GM18508 (cell line): ENCODE measurements at regions not wholly inside any gene's neighbourhood (a gene's known extent, or its start where the extent isn't known, plus 50 kb on each side); places are given as distances from the start of the nearest gene placed in this dataset.
"Not testable (repeated sequence)": the region's sequence is repeated elsewhere in the genome, so short reads cannot be mapped to it uniquely, and the experiment has no call there.

Experiments used
- ATAC-seq: cut with Tn5 transposase; IDR thresholded peaks from one replicate; pipeline ENCODE4 v1.9.1; 2021; ENCODE audit warnings: moderate number of reproducible peaks; ENCODE audit not compliant: insufficient read depth, unreplicated experiment

DNA sequence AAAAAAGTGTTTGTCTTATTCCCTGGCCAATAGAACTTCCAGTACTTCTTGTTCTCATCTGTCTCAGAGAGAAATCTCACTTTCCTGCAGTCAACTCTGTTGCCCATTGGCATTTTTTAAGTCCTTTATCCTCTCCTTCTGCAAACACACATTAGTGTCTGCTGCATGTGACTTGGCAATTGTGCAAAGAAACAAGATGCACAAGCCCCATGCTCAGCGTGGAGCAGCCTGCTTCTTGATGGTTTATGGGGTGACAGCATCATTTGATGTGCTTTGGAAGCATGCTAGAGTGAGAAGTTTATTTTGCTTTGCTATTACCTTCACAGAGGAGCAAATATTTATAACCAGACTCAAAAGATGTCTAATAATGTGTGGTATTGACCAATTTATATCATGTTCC lies 238.2 kb downstream of the FAT3 start:
- ATAC-seq = no peak

DNA sequence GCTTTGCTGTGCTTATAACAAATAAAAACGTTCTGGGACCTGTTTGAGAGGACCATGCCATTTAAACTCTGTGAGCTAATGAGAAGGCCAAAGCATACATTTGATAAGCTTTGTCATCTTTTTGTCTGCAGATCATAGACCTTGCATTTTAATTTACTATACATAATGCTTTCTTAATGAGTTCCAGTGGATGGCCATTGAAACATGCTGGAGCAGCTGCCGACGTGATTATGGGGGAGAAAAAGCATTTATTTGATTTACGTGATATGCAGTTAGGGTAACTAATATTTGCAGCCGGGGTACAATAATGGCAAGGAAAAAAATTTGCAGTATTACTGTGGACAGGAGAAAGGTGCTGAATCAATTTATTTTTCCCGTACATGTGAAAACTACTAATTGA lies 240.2 kb downstream of the FAT3 start:
- no peak for ATAC-seq

DNA sequence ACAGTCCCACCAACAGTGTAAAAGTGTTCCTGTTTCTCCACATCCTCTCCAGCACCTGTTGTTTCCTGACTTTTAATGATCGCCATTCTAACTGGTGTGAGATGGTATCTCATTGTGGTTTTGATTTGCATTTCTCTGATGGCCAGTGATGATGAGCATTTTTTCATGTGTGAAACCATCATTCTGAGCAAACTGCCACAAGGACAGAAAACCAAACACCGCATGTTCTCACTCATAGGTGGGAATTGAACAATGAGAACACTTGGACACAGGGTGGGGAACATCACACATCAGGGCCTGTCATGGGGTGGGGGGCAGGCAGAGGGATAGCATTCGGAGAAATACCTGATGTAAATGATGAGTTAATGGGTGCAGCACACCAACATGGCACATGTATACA lies 240.8 kb downstream of the FAT3 start:
- not testable (repeated sequence) for ATAC-seq

DNA sequence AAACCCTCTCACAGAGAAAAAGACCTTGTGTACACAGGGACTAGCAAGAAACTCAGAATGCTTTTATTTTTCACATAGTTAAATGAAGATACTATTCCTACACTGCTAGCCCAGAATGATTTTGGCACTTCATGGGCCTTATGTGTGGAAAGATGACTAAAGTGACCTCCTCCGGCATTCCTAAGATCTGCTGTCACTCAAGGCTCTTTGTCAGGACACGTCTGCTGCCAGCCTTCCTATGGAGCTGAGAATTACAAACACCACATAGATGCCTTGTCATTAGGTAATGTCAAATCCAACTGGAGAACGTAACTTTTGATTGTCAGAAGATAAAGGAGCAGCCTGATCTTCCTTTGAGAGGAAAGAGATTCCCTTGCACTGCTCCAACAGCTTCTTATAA lies 249.1 kb downstream of the FAT3 start:
- ATAC-seq = no peak

DNA sequence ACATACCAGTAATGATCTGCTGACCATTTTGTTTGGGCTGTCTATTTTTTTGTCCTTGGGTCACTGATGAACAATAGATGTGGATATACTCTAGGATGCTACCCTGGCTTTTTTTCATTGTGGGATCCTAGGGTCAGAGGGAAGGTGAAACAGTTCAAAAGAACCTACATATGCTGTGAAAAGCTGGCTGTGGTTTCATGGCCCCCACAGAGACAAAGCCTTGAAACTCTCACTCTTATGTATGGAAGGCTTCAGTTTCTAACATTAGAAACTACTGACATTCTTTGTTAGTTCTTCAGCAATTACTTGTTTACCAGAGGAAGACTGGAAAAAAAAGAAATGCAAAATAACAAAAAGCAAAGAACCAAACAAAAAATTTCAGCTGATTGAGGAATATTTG lies 250.7 kb downstream of the FAT3 start:
- ATAC-seq = no peak

DNA sequence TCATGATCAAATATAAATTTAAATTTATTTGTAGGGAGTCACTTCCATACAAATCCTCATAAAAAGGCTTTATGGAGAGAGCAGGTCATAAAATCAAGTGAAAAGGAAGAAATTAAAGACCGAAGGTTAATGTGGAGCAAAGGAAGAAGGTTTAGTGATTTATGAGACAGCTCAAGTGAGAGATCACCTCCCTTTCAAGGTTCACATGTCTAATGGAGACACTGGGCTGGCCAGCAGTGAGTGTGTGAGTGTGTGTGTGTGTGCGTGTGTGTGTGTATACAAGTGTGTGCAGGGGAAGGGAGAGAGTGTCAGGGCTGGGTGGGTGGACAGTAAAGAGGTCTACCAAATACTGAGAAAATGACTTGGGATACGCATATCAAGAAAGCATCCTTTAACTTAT lies 251.2 kb downstream of the FAT3 start:
- no peak for ATAC-seq

DNA sequence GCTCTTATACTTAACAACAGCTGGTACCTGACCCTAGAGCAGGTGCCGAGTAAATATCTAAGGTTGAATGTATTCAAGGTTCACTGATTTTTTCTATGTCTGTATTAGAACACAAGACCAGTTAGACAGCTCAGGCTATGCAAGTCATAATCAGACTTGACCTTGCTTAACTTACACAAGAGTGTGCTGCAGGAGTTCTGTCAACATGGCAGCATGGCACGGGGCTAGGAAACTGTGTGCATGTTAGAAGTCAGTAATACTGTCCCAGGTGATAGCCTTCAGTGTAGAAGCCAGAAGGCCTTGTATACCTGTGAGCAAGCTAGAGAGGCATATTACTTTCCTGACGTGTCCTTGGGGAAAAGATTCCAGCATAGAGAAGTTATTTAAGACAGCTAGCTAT lies 253.1 kb downstream of the FAT3 start:
- ATAC-seq = no peak

DNA sequence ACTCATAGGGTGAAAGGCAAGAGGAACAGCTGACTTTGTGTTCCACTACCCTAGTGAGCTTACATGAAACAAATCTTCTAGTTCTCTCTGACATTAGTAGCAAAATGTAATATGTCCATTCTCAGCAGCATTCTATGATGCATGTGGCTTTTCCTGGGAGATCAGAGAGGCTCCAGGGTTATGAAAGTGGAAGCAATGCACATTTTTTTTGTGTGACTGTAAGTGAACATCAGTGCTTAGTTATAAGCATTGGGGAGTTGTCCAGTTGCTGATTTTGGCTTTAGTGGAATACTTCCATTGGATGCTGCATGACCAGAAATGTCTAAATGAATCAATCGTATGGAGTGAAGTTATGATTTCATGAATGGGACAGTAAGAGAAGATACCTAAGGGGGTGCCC lies 255.9 kb downstream of the FAT3 start:
- no peak for ATAC-seq

DNA sequence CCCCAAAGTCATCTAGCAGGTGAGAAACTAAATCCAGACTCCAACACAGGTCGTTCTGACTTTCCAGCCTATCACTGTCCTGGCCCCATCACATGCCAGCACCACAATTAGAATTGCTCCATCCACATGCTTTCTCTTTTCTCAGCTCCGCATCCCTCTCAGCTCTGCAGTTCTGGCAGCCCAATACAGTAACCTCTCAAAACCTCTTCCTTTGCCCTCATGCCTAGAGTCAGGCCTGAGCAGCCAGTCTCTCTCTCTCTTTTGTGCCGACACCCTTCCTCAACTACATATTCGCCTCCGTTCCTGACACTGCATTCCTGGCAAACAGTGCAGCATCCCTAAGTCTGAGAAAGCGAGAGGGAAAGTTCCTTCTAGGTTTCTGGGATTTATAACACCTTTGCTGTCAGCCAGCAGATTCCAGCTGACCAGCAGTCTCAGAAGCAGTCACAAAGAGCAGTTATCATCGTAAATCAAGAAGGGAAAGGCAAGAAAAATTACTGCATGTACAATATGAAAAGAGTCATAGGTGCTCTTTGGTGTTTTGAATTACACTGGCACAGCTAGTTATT lies 258.0 kb downstream of the FAT3 start:
- no peak for ATAC-seq

DNA sequence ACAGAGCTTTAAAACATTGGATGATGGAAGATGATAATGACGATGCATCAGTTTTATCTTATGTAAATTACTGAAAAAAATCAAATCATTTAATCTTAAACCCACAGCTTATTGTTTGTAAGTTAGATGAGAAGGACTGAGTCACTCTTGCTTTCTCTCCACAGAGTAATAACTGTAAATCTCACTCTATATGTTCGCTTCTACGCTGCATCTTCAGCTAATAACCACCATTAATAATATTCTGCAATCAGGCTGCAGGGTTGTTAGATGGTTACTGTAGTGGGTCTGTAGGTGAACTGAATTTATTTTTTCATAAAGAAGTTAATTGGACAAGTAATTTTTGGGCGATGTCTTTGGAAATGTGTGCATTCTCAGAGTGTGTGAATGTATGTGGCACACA lies 260.0 kb downstream of the FAT3 start:
- ATAC-seq = no peak

DNA sequence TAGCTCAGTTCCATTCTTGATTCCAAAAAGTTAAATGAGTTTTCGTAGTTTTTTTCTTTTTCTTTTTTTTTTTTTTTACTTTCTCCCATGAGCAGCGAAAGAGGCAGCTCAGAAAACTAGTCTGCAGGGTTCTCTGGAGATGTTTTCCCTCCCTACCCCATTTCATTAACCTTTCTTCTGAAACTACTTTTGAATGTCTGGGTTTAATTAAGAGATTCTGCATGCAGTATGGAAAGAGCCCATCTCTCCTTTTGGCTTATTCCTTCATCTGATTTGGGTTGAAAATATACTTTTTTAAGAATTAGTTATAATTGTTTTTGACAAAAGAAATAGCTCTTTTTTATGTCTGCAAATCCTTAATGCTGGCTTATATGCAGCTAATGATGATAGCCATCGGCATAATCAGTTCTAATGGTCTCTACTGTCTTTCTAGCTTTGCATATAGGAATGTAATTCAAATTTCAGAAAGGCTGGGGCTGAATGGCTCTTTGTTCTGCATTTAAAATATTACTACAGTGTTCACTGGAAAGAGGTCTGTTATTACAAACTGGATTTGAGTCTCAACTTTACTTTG lies 265.3 kb downstream of the FAT3 start:
- ATAC-seq = no peak

DNA sequence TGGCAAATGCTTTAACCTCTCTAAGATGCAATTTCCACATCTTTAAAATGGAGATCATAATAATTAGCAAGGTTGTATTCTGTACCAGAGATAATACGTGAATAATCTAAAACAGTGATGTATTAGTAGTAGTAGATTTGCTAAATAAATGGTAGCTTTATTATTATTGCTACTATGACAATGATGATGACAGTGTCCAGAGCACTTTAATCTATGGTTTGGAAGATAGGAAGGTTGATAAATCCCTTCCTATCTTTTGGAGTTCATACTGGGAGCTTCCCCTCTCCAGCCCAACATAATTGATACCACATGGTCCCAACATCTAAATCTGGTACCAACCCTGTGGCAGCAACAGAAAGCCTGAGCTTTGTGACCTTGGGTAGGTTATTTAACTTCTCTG lies 267.8 kb downstream of the FAT3 start:
- no peak for ATAC-seq

DNA sequence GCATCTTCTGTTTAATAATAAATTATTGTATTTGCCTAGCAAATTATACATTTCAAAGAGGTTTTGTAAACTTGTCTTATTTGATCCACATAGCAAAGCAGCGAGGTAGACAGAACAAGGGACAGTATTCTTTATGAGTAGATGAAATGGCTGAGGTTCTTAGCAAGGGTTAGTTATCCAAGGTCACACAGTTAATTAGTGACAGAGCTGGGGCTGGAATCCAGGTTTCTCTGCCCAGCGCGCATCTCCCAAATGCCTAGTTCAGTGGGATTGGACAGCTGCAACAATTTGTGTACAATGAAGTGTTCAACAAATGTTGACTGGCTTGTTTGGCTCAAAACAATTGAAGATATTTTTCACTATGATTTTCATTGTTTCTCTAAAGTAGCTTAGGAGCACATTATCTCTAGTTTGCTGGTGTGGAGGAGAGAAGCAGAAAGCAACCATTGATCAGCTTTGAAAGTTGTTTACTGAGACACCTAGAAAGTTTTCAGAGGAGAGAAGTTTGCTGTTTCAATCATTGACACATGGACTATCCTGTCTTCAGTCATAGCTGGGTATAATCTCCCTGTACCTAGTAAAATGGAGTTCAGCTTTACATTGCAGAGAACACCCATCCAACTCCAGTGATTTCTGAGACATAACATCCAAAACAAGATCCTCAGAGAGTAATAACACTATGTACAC lies 270.6 kb downstream of the FAT3 start:
- no peak for ATAC-seq

DNA sequence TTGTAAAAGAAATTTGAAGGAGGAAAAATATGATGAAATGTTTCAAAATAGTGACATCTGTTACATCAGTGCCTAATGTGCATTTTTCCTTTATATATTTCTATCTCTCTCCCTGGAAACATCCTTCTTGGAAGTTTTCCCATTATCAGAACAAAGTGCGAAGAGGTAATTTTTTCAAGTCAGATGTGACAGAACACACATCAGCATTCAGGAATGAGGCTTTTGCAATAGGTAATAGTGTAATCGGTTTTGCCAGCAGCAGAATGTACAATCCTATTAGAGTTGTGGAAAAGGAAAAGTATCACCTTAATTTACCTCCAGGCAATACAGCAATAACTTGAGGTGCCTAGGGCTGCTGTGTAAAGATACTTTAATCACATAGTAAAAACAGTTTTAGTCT lies 275.8 kb downstream of the FAT3 start:
- ATAC-seq = no peak

DNA sequence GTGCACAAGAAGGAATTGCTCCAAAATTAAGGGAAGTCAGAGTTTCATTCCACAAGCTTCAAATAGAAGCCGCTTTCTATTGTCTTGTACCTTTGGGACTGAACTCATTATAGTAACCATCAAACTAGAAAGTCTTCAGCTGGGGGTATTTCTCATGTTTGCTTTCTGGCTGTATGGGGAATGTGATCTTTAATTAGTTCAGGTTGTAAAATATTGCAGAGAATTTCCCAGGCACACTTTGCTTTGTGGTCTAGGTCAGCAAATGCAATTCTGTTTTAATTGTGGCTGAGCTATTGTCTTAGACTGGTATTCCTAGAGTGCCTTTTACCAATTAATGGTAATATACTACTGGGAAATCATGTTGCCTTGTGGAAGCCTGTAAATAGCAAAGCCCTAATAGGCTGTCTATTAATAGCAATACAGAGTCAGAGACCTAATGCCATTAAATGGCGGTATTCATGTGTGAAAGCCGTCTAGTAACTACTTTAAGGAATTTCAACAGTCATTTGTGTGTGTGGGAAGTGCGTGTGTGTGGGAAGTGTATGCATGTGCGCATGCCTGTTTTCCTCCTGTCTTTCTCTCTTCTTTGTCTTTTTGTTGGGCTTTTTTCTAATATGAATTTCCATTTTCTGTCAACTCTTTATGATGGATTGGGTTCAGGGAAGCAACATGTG lies 276.6 kb downstream of the FAT3 start:
- no peak for ATAC-seq

DNA sequence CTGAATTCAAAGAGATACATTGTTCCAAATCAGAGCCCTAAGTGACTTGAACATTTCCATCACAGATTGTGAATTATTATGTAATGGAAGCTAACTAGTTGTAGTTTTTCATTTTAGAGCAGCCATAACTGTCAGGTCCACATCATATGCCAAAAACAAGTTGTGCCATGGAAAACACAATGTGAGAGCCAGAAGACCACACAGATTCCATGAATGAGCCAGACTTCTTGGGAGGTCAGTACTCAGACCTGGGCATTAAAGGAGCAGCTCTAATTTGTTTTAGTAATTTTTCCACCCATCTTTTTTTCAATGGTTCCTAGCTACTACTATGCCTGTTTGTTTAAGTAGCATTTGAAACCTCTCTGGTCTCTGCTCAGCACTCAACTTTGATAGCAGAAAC lies 279.4 kb downstream of the FAT3 start:
- ATAC-seq = no peak

DNA sequence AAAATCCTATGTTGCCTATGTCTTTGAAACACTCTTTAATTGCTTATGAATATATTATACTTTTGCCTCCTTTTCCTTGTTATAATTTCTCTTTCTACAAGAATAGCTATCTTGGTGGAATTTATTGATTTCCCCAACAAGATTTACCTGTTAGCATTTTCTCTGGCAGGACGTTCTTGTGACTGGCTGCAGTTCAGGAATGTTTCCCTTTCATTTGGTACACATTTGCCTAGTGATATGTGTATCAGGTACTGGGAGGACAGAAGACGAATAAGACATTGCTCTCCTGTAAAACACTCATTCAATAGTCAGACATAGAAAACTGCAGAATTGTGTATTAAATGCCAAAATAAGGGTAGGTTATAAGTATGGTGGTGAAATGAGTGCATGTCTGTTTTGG lies 279.9 kb downstream of the FAT3 start:
- ATAC-seq = no peak

DNA sequence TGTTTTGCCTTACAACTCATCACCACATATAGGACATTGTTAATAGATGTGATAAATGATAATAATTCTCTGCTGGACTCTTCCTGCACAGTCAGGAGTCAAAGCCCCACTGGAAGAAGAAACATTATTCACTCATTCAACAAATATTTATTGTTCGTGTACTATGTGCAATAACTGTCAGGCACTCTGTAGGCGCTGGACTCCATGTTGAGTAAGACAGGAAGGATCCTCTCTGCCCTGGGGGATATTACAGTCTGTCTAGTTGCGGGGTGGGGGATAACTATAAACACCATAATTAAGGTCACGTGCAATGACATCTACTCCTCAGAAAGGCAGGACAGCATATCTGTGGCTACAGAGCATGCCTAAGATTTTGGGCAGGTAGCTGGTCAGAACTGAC lies 281.1 kb downstream of the FAT3 start:
- ATAC-seq = no peak

DNA sequence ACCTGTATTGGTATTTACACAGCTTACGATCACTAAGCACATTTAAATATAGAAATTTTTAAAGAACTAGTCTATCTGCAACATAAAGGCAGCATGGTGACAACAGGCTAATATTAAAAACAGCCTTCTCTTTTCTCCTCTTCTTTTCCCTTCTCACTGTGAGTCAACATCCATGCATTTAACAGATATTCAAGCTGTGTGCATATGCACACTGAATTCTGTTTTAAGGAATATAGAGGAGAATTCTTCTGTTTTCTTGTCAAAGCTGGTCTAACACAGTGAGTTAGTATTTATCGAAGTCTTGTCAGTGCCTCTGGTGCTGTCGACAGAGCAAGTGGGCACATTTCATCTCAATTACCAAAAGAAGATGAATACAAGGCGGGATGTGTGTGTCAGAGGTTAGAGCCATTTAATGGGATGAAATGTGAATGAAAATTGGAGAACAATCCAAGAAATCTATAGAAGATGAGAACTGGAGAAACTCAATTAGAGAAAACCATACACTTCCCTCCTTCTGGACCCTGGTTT lies 282.3 kb downstream of the FAT3 start:
- ATAC-seq = no peak

DNA sequence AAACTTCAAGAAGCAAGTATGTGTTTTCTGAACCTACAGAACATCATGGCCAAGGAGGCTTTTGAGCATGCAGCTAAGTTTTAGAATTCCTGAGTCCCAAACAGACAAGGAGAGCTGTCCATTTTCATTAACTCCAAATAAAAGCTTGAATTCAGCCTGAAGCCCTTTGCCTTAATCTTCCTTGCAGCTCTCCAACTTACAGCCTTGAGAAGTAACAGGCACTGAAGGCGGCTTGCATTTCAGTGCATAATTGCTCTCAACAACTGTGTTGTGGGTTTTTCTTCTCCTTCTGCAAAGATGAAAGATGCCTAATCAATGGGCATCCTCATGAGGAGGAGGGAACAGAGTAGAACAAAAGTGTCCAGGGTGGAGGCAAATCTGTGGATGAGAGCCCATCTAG lies 286.0 kb downstream of the FAT3 start:
- ATAC-seq = no peak

DNA sequence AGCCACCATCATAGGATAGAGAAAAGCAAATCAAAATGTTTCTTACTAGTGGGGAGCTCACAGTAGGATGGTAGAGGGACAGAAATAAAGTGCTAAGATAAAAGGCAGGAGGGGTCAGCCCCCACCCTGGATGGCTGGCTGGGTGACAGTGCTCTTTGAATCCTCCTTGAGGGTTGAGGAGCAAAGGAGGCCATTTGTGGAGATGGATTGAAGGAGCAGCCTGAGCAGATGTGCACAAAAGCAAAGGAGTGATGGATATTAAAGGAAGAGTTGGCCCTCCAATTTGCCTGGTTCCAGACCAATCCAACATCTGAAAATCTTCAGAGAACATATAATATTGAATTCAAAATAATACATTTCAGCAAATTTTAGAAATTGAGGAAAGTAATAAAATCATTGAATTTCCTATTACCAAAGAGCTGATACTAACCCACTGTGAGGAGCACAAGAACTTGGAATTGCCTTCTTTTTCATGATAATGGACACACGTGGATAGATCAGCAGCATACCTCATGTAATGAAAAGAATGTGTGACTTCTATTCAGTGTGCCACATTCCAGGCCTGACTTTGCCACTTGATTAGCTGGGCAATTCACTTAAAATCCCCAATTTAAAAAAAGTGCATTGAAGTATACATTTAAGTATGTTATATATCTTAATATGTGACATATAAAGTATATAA lies 287.0 kb downstream of the FAT3 start:
- no peak for ATAC-seq
